HEK293T (cell line): ENCODE measurements at regions not wholly inside any gene's neighbourhood (a gene's known extent, or its start where the extent isn't known, plus 50 kb on each side); places are given as distances from the start of the nearest gene placed in this dataset.

Source experiments
- ARNT ChIP-seq: fragments of 450-650 bp; IDR thresholded peaks from 2 replicates; pipeline ENCODE4 v1.6.1; 2017; ENCODE audit warnings: mild to moderate bottlenecking
- BHLHE40 ChIP-seq: fragments of 450-650 bp; IDR thresholded peaks from 2 replicates; pipeline ENCODE4 v1.6.1; 2016; ENCODE audit warnings: mild to moderate bottlenecking, moderate library complexity, borderline replicate concordance
- FOXA1 ChIP-seq: fragments of 450-650 bp; IDR thresholded peaks from 2 replicates; pipeline ENCODE4 v1.6.1; 2016; ENCODE audit warnings: mild to moderate bottlenecking
- FOXM1 ChIP-seq: fragments of 450-650 bp; IDR thresholded peaks from 2 replicates; pipeline ENCODE4 v1.6.1; 2017; ENCODE audit warnings: mild to moderate bottlenecking, borderline replicate concordance
- HDGF ChIP-seq: fragments of 450-650 bp; IDR thresholded peaks from 2 replicates; pipeline ENCODE4 v1.6.1; 2017; ENCODE audit warnings: antibody characterized with exemption, borderline replicate concordance
- L3MBTL2 ChIP-seq: fragments of 450-650 bp; conservative IDR thresholded peaks from 2 replicates; pipeline ENCODE4 v1.6.1; 2016; ENCODE audit warnings: mild to moderate bottlenecking
- LEF1 ChIP-seq: fragments of 450-650 bp; IDR thresholded peaks from 2 replicates; pipeline ENCODE4 v1.6.1; 2017; ENCODE audit warnings: mild to moderate bottlenecking, borderline replicate concordance
- NFRKB ChIP-seq: fragments of 450-650 bp; IDR thresholded peaks from 2 replicates; pipeline ENCODE4 v1.6.1; 2016; ENCODE audit warnings: mild to moderate bottlenecking, moderate library complexity
- SP1 ChIP-seq: fragments of 450-650 bp; IDR thresholded peaks from 2 replicates; pipeline ENCODE4 v1.6.1; 2017
- SUZ12 ChIP-seq: fragments of 450-650 bp; IDR thresholded peaks from 2 replicates; pipeline ENCODE4 v1.6.1; 2016; ENCODE audit warnings: mild to moderate bottlenecking
- TARDBP ChIP-seq: fragments of 450-650 bp; IDR thresholded peaks from 2 replicates; pipeline ENCODE4 v1.6.1; 2016
- ZNF384 ChIP-seq: fragments of 450-650 bp; IDR thresholded peaks from 2 replicates; pipeline ENCODE4 v1.6.1; 2016
- TF ChIP-seq, protein P1 (sequence below): fragments of 450-650 bp; IDR thresholded peaks from 2 replicates; pipeline ENCODE4 v1.6.1; 2016

DNA sequence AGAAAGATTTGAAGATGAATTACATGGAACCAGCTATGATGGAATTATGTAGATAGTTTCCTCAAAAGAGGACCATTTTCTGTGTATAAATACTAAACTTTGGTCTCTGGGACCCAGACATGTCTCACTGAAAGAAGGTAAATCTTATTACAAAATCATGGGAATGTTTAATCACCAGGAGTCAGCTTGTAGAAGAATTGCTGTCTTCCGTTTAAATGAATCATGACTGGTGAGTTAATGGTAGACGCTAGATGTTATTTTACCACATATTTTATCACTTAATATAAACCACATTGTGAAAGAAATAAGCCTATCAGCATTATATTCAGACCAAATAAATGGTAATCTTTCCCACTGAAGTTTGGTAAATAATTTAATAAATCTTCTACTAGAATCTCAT lies 322.3 kb upstream of the SUCLG2 start:
- TF ChIP-seq SUZ12 (no peak), ZNF384 (no peak), TARDBP (no peak), BHLHE40 (no peak), SP1 (no peak), FOXA1 (no peak), L3MBTL2 (no peak), FOXM1 (no peak), HDGF (no peak), LEF1 (no peak), NFRKB (no peak), ARNT (no peak)
- TF ChIP-seq, protein P1, sequence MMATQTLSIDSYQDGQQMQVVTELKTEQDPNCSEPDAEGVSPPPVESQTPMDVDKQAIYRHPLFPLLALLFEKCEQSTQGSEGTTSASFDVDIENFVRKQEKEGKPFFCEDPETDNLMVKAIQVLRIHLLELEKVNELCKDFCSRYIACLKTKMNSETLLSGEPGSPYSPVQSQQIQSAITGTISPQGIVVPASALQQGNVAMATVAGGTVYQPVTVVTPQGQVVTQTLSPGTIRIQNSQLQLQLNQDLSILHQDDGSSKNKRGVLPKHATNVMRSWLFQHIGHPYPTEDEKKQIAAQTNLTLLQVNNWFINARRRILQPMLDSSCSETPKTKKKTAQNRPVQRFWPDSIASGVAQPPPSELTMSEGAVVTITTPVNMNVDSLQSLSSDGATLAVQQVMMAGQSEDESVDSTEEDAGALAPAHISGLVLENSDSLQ, result no peak
